Stimulated activated CD4-positive, alpha-beta T cell treated with anti-CD3 and anti-CD28 coated beads, Interleukin-1b, Interleukin-23, amount 100 ng/mL, for 48 hours (primary cell): ENCODE measurements at regions not wholly inside any gene's neighbourhood (a gene's known extent, or its start where the extent isn't known, plus 50 kb on each side); places are given as distances from the start of the nearest gene placed in this dataset.
"Not testable (repeated sequence)": the region's sequence is repeated elsewhere in the genome, so short reads cannot be mapped to it uniquely, and the experiment has no call there.

ENCODE experiments used
- DNase-seq: peaks from one replicate; pipeline ENCODE4 v3.0.0-alpha.2; 2020

GRCh38 chr7:156511426-156511825 lies 129.1 kb upstream of the RNF32 start:
- DNase-seq: no peak

GRCh38 chr7:156510966-156511365 lies 129.6 kb upstream of the RNF32 start:
- no peak for DNase-seq

GRCh38 chr7:156509216-156509615 lies 131.4 kb upstream of the RNF32 start:
- no peak for DNase-seq

GRCh38 chr7:156505876-156506275 lies 134.7 kb upstream of the RNF32 start:
- no peak for DNase-seq

- no peak for DNase-seq
Measured at GRCh38 chr7:156504687-156505545, 135.7 kb upstream of the RNF32 start.

- no peak for DNase-seq
Measured at GRCh38 chr7:156504006-156504405, 136.6 kb upstream of the RNF32 start.

- no peak for DNase-seq
Measured at GRCh38 chr7:156503196-156503595, 137.4 kb upstream of the RNF32 start.

- not testable (repeated sequence) for DNase-seq
Measured at GRCh38 chr7:156501815-156502214, 138.8 kb upstream of the RNF32 start.

- no peak for DNase-seq
Measured at GRCh38 chr7:156499247-156499881, 141.2 kb upstream of the RNF32 start.

GRCh38 chr7:156497776-156498509 lies 142.6 kb upstream of the RNF32 start:
- DNase-seq: no peak

GRCh38 chr7:156496865-156497264 lies 143.7 kb upstream of the RNF32 start:
- no peak for DNase-seq

- DNase-seq: no peak
Measured at GRCh38 chr7:156496363-156496769, 144.2 kb upstream of the RNF32 start.

GRCh38 chr7:156494960-156495359 lies 145.6 kb upstream of the RNF32 start:
- DNase-seq: no peak

- no peak for DNase-seq
Measured at GRCh38 chr7:156493942-156494341, 146.6 kb upstream of the RNF32 start.

- DNase-seq: no peak
Measured at GRCh38 chr7:156492170-156492569, 148.4 kb upstream of the RNF32 start.

GRCh38 chr7:156491435-156491834 lies 149.1 kb upstream of the RNF32 start:
- DNase-seq: no peak

- no peak for DNase-seq
Measured at GRCh38 chr7:156490021-156490800, 150.4 kb upstream of the RNF32 start.

- no peak for DNase-seq
Measured at GRCh38 chr7:156487811-156488533, 152.6 kb upstream of the RNF32 start.

- no peak for DNase-seq
Measured at GRCh38 chr7:156480671-156481070, 159.9 kb upstream of the RNF32 start.

GRCh38 chr7:156479596-156479995 lies 161.0 kb upstream of the RNF32 start:
- no peak for DNase-seq

GRCh38 chr7:156478486-156478885 lies 162.1 kb upstream of the RNF32 start:
- DNase-seq: no peak

GRCh38 chr7:156475666-156476065 lies 164.9 kb upstream of the RNF32 start:
- no peak for DNase-seq
